ENCODE measurements at regions not wholly inside any gene's neighbourhood (a gene's known extent, or its start where the extent isn't known, plus 50 kb on each side); places are given as distances from the start of the nearest gene placed in this dataset.

GRCh38 chr14:34062353-34062973 lies 111.6 kb upstream of the EGLN3 start:
- in situ Hi-C loops (cut with HindIII; ENCODE audit: low pct_ligation_motif_present, low sequenced_read_pairs): no loop called here
- Histone ChIP-seq H3K27me3 (replicated peaks) (no peaks in the 10 kb centered on the region), H3K4me3 (ENCODE audit: low read depth, low read length) (no peak overlapping the region), H3K27ac (no peak overlapping the region), H3K36me3 (replicated peaks) (no peaks in the 10 kb centered on the region)
- DNase-seq: no peak
- TF ChIP-seq CTCF (IDR thresholded peaks at IDR 0.05; ENCODE audit: low read depth, low read length, missing control alignments): no peak

- H3K27me3 ChIP-seq (replicated peaks): no peaks in the 10 kb centered on the region
- in situ Hi-C loops (cut with HindIII; ENCODE audit: low pct_ligation_motif_present, low sequenced_read_pairs): no loop called here
- no peak for DNase-seq
- H3K36me3 ChIP-seq (replicated peaks): no peaks in the 10 kb centered on the region
- TF ChIP-seq CTCF (IDR thresholded peaks at IDR 0.05; ENCODE audit: low read depth, low read length, missing control alignments): no peak
- H3K27ac ChIP-seq: no peak overlapping the region
- peak overlapping the region; percentile 66 for H3K4me3 ChIP-seq (ENCODE audit: low read depth, low read length)
Observed at GRCh38 chr14:34060651-34060999, 109.8 kb upstream of the EGLN3 start.

GRCh38 chr14:34059925-34060650 lies 109.2 kb upstream of the EGLN3 start:
- in situ Hi-C loops (cut with HindIII; ENCODE audit: low pct_ligation_motif_present, low sequenced_read_pairs): no loop called here
- Histone ChIP-seq H3K36me3 (replicated peaks) (no peaks in the 10 kb centered on the region), H3K4me3 (ENCODE audit: low read depth, low read length) (peak overlapping the region; percentile 66), H3K27ac (peak overlapping the region; percentile 21), H3K27me3 (replicated peaks) (no peaks in the 10 kb centered on the region)
- TF ChIP-seq CTCF (IDR thresholded peaks at IDR 0.05; ENCODE audit: low read depth, low read length, missing control alignments): peak; percentile 27
- DNase-seq: peak; percentile 39

GRCh38 chr14:34059037-34059924 lies 108.4 kb upstream of the EGLN3 start:
- Histone ChIP-seq H3K27me3 (replicated peaks) (no peaks in the 10 kb centered on the region), H3K4me3 (ENCODE audit: low read depth, low read length) (peak overlapping the region; percentile 66), H3K36me3 (replicated peaks) (no peaks in the 10 kb centered on the region), H3K27ac (no peak overlapping the region)
- no peak for DNase-seq
- in situ Hi-C loops (cut with HindIII; ENCODE audit: low pct_ligation_motif_present, low sequenced_read_pairs): no loop called here
- no peak for TF ChIP-seq CTCF (IDR thresholded peaks at IDR 0.05; ENCODE audit: low read depth, low read length, missing control alignments)

- Histone ChIP-seq H3K36me3 (replicated peaks) (no peaks in the 10 kb centered on the region), H3K27me3 (replicated peaks) (no peaks in the 10 kb centered on the region), H3K4me3 (ENCODE audit: low read depth, low read length) (no peak overlapping the region), H3K27ac (no peak overlapping the region)
- TF ChIP-seq CTCF (IDR thresholded peaks at IDR 0.05; ENCODE audit: low read depth, low read length, missing control alignments): no peak
- no peak for DNase-seq
- in situ Hi-C loops (cut with HindIII; ENCODE audit: low pct_ligation_motif_present, low sequenced_read_pairs): no loop called here
Observed at GRCh38 chr14:34058510-34058909, 107.6 kb upstream of the EGLN3 start.

Measured in brain microvascular endothelial cell (primary cell).